Inferior parietal cortex (tissue), 1 donor: ENCODE measurements at regions not wholly inside any gene's neighbourhood (a gene's known extent, or its start where the extent isn't known, plus 50 kb on each side); places are given as distances from the start of the nearest gene placed in this dataset.
"Not testable (repeated sequence)": the region's sequence is repeated elsewhere in the genome, so short reads cannot be mapped to it uniquely, and the experiment has no call there.

Experiments
- DNase-seq: peaks from one replicate; pipeline ENCODE4 v3.0.0-alpha.2; 2016; ENCODE audit errors: extremely low spot score

GRCh38 chr3:154678041-154678654 is 248.2 kb upstream of the GPR149 start:
- DNase-seq: no peak

DNA sequence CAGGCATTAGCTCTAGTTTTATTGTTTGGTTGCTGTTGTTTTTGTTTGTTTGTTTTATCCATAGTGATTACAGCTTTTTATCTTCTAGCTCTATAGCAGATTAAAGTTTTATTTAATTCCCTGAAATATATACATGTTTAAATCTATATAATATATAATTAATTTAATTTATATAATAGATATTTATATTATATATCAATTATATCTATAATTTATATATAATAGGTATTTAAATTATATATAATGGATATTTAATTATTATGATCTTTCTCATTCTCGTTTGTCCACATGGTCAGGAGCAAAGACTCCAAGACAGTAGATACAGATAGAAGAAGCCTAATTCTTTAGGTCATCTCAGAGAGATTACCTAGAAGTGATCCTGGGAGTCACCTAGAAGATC is 238.8 kb upstream of the GPR149 start:
- DNase-seq: no peak

DNA sequence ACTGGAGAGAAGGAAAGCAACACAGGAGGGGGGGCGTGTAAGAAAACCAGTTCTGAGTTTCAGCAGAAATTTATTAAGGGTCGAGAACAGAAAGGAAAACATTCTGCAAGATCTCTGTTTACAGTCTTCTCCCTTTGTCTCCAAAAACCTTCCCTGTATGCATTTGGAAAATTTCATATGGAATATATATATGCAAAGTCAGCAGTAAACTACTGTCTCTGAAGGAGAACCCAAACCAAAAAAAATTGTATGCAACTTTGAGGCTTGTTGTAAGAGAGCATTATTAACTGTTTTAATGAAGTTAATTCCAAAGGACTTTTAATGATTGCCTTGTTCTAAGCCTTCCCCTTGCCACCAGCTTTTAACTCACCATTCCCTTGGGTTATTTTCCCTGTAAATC is 238.2 kb upstream of the GPR149 start:
- no peak for DNase-seq

- DNase-seq: no peak
Measured at GRCh38 chr3:154666542-154666941, 236.6 kb upstream of the GPR149 start.

GRCh38 chr3:154664714-154665113 is 234.7 kb upstream of the GPR149 start:
- no peak for DNase-seq

DNA sequence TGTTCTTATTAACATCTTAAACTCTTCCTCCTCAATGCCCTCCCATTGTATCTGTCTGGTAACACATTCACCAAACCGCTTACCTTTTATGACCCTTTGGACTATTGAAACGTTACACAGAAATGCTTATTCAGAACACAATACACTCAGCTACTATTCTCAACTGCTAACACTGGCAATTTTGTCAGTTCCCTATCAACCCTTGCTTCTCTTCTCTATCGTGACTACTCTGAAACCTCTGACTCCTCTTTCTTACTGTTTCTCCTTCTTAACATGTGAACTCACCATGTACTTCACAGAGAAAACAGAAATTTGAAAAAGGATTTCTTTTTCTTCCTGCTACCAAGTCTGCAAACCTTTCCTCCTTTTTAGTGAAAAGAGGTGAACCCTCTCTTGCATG is 232.9 kb upstream of the GPR149 start:
- no peak for DNase-seq

GRCh38 chr3:154660811-154661210 is 230.8 kb upstream of the GPR149 start:
- no peak for DNase-seq

- DNase-seq: no peak
Measured at GRCh38 chr3:154658000-154658399, 228.0 kb upstream of the GPR149 start.

GRCh38 chr3:154657218-154657617 is 227.2 kb upstream of the GPR149 start:
- DNase-seq: no peak

DNA sequence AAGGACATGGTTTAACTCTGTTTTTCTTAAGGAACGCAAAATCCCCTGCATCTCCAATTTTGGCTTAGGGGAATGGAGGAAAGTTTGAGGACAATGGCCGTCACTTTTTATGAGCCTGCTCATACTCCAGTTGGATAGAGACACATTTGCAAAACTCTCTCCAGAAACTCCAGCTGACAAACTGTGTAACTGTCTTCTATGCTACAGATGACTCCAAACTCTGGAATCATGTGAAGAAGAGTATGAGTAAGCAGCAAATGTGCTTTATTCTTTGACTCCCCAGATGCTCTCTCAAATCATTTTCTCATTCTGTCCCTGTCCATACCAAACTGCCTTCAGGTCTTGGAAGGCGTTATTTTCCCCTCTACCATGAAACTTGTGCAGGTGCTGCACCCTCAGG is 226.5 kb upstream of the GPR149 start:
- DNase-seq: no peak

DNA sequence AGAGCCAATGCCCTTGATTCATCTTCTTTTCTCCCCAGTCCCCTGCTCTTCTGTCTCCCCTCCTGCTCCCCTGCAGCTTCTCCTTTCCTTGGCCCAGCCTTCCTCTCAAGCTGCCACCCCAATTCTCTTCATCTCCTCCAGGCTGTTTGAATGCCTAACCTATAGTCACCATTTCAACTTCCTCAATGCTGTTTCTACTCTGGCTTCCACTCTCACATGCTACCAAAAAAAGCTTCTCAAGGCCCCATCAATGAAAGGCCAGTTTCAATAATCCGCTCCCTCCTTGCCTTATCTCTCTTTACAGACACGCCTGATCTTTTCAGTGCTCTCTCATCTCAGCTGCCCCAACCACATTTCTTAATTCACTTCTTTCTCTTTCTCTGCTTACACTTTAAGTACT is 212.2 kb upstream of the GPR149 start:
- DNase-seq: no peak

DNA sequence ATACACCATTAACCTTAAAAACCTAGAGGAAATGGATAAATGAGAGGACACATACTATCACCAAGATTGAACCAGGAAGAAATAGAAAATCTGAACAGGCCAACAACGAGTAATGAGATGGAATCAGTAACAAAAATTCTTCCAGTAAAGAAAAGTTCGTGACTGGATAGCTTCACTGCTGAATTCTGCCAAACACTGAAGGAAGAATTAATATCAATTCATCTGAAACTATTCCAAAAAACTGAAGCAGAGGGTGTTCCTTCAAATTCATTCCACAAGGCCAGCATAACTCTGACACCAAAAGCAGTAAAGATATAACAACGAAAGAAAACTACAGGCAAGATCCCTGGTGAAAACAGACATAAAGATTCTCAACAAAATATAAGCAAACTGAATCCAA is 195.8 kb upstream of the GPR149 start:
- DNase-seq: no peak

GRCh38 chr3:154619621-154620020 is 189.6 kb upstream of the GPR149 start:
- DNase-seq: not testable (repeated sequence)

DNA sequence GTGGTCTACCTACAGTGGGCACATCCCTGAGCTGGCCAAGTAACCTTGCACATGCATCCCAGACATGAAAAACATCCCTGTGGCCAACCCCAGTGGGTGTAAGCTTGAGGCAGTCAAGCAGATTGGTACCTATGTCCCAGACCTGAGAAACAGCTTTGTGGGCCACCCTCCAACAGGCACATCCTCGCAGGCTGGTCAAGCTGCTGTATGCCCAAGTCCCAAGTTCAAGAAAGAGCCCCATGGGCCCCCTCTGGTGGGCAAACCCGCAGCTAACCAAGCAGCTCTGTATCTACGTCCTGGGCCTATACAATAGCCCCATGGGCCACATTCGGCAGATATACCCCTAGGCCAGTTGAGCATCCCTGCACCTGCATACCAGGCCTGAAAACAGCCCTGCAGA is 186.3 kb upstream of the GPR149 start:
- DNase-seq: no peak

GRCh38 chr3:154615471-154615870 is 185.5 kb upstream of the GPR149 start:
- DNase-seq: no peak

GRCh38 chr3:154614601-154615000 is 184.6 kb upstream of the GPR149 start:
- no peak for DNase-seq

GRCh38 chr3:154614078-154614477 is 184.1 kb upstream of the GPR149 start:
- DNase-seq: no peak

DNA sequence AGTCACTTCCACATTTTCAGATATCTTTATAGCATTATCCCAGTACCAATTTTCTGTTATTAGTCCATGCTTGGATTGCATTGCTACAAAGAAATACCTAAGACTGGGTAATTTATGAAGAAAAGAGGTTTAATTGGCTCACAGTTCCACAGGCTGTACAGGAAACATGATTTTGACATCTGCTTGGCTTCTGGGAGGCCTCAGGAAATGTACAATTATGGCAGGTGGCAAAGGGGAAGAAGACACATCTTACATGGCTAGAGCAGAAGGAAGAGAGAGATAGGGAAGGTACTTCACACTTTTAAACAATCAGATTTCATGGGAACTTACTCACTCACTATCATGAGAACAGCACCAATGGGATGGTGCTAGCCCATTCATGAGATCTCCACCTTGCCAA is 172.3 kb upstream of the GPR149 start:
- no peak for DNase-seq

GRCh38 chr3:154598166-154598565 is 168.2 kb upstream of the GPR149 start:
- DNase-seq: no peak

GRCh38 chr3:154590675-154591384 is 160.8 kb upstream of the GPR149 start:
- DNase-seq: no peak

DNA sequence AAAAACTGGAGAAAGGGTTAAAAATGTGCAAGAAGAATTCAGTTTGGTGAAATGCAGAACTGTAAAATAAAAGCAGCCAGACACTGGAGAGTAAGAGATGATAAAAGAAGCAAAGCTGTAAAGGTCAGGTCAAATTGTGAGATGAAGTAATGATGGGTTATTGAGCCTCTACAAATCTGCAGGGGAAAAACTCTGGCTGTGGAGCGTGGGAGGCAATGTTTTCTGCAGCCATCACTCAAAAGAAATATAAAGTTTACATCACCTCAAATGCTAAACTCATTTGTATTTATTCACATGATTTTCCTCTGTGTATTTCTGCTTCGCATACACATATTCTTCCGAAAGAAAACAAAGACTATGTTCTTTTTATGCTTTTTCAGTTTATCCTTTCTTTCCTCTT is 158.8 kb upstream of the GPR149 start:
- DNase-seq: no peak

DNA sequence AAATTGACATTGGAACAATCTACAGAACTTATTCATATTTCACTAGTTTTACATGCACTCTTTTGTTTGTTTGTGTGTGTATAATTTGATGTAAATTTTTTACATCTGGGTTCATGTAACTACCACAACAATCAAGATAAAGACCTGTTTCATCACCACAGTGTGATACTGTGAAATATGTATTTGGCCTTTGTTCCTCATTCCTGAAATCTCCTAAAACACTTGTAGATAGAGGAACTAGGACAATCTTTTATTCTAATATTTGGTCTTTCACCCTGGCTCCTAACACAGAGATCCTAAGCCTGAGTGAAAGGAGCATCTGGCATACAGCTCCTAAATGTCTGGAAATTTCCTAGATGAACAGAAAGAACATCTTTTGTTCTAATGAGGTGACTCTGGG is 155.0 kb upstream of the GPR149 start:
- no peak for DNase-seq

DNA sequence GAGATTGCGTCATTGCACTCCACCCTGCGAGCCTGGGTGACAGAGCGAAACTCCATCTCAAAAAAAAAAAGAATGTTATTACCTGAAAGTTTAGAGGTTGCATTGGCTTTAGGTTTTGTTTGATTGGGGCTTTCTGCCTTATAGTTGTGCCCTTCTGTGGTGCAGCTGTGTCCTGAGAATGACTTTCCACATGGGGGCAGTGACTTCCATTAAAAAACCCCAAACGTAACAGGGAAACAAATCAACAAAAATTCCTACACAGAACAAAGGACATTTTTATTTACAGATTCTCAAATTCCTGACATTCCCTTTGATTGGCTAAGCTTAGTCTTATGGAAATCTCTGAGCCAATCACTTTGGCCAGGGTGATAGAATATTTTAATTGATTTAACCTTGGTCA is 154.1 kb upstream of the GPR149 start:
- DNase-seq: no peak

GRCh38 chr3:154583086-154583634 is 153.2 kb upstream of the GPR149 start:
- no peak for DNase-seq
